HG02623 (cell line): ENCODE measurements at regions not wholly inside any gene's neighbourhood (a gene's known extent, or its start where the extent isn't known, plus 50 kb on each side); places are given as distances from the start of the nearest gene placed in this dataset.

ENCODE experiments used
- ATAC-seq: cut with Tn5 transposase; IDR thresholded peaks from one replicate; pipeline ENCODE4 v1.9.1; 2021; ENCODE audit warnings: moderate library complexity; ENCODE audit not compliant: unreplicated experiment

DNA sequence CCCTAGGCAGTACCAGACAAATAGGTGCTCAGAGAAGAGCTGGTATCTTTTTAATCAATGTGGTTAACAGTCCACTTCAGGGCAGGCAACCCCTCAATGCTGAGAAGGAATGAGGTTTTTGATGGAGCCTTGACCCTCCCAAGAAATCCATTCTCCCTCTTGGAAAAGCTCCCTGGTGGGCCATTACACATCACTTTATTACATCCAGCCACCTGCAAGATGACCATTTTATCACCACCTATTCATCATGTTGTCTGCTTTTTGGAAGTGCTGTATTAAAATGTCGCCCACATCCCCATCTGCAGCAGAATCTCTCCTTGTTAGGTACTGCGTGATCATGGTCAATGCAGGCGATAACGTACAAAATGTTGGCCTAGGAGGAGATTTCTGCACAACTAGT is 614.7 kb upstream of the TMEM132C start:
- no peak for ATAC-seq

DNA sequence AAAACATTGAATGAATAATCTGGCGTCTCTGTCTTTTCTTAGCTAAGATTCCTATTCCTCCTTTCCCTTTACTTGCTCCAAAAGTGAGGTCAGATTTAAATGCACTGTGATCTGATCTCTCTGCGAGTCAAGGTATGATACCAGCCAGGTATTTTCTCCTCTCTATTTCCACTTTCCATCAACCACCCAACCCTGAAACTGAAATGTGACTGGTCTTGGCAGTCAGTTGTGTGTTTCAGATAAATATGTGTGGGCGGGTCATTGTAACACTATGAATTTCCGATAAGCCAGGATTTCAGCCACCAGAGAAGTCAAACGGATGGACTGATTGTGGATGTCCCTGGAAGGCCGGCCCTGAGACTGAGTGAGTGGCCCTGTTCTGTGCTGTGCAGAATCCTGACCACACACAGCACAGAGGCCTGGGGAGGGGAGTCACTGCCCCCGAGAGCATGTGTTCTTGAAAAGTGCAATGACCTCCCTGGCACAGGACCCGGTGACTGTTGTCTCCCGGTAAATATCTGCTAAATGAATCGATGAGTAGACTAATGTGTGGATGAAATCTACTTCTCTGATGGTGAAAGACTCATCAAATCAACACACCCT is 612.5 kb upstream of the TMEM132C start:
- no peak for ATAC-seq

DNA sequence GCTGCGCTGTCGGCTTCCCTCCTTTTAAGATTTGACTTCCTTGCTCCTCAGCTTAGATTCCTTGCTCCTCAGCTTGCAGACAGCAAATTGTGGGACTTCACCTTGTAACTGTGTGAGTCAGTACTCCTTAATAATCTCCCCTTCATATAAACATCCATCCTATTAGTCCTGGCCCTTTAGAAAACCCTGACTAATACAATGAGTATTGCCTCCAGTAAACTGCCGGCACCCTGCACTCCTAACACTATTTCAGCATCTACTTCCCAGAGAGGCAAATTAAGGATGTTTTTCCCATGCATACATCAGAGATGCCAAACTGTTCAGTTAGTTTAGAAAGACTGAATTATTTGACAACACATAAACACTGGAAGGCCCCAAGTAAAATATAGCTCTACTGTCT is 611.3 kb upstream of the TMEM132C start:
- ATAC-seq: no peak

DNA sequence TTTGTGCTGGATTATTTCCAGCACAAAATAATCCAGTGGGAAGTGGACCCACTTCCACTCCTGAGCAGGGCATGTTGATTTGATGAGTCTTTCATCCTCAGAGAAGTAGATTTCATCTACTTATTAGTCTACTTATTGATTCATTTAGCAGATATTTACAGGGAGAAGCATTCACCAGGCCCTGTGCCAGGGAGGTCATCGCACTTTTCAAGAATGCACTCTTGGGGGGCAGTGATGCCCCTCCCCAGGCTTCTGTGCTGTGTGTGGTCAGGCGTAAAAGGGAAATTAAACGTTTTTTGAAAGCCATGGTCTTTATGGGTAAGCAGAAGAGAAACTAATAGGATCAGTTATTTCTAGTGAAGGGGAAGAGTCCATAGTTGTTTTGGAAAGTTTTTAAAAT is 610.7 kb upstream of the TMEM132C start:
- no peak for ATAC-seq

DNA sequence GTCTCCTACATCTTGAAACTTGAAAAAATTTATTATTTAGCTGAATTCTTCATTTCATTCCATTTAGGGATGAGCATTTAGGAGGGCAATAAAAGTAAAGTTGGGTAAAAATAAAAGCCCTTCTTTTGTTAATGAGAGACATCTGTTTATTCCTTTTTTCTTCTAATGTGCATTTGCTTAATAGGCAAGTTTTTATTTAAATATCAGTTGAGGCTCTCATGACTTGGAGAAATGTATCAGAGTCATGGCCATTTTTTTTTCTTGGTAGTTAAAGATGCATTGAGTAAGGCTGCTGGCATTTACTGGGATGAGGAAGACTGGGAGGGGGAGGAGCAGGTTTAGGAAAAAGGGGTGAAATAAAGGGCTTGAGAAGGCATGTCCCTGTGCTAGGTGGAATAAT is 609.9 kb upstream of the TMEM132C start:
- no peak for ATAC-seq

DNA sequence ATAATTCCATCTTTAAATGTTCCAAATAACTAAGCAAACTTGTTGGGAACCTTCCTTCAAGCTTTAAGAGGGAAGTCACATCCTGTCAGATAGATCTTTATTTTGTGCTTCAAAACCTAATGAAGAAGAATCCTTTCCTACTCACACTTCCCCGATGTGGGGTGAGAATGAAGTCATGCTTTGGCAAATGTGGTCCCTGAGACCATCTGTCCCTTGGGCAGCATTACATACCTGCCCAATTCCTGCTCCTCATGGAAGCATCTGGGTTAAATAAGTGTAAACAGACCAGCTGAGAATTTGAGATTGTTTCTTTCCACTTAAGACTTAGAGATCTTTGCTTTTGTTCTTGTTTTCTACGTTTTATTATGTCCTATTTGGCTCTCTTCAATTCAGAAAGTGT is 606.0 kb upstream of the TMEM132C start:
- no peak for ATAC-seq

DNA sequence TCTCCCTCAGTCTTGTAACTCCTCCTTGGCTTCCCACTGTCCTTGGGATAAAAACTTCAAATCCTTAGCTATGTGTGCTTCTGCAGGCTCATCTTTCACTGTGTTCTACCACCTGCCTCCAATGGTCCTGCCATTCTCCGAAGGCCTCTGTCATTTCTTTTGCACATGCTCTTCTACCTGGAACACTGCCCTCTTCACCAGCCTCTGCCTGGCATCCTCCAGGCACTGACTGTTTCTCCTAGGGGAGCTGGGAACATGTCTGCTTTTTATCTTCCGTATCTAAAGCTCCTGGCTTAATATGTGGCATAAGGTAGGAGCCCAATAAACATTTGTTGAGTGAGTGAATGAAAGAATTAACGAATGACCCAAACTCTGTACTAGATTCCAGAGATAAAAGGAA is 603.3 kb upstream of the TMEM132C start:
- ATAC-seq: no peak

DNA sequence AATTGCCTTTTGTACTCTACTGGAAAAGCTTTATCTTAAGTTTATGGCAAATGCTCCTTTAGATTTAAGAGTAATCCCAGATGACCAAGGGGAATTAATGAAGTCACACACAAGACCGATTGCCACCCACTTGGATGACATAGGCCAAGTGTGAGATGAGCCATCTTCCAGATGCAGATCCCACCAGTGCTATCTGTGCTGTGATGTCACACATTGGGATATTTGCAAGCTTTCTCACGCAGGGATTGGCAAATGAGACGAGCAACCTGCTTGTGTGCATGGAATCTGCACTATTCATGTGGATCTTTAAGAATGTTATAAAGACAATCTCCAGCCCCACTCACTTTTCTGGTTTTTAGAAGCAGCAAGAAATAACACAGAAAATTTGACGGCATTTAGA is 602.1 kb upstream of the TMEM132C start:
- ATAC-seq: no peak

DNA sequence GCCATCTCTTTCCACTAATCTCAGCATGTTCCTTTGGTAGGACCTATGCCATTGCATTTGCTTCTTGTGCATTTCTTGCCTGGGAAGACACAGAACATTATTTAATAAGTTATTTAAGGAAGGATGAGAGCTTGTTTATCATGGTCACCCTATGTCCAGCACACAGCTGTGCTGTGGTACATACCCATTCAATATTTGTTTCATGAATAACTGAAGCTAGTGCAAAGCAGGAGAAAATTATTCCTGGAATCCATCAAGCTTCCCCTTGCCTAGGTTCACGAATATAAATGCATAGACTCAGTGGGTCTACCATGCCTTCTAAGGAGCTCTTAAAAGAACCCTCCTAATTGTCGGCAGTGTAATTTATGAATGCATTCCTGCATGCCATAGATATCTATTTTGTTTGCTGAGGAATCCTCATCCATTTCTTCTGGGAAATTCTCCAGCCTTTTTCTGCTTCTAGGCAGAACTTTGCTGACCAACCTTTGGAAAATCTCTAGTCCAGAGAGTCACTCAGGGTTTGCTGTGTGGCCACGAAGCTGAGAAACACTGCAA is 599.8 kb upstream of the TMEM132C start:
- no peak for ATAC-seq

DNA sequence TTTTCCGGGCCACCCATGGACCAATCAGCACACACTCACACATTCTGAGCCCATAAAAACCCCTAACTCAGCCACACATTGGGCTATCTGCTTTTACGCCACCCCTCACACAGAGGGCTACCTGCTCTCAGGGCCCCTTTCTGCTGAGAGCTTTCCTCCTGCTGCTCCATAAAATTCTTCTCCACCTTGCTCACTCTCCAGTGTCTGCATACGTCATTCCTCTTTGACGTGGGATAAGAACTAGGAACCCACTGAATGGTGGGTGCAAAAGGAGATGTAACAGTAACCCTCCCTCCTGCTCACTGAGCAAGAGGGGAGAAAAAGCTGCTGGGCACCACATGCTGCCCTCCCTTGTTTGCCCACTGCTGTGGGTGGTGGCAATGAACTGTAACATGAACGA is 596.7 kb upstream of the TMEM132C start:
- ATAC-seq: no peak

DNA sequence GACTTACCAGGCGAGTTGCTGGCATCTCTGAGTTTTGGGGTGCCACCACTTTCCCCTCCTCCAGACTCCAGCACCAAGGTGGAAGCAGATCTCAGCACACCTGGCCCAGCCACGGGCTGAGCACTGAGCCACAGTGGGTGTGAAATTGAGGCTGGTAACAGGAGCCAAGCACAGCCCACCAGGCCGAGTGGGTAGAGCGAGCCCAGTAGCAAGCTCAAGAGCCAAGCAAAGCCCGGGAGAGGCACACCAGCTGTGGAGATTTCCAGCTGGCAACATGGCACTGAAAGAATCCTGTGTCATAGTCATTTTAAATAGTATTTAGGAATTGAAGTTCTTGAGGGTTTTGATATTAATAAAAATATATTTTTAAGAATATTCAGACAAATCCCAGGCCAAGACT is 596.2 kb upstream of the TMEM132C start:
- no peak for ATAC-seq

DNA sequence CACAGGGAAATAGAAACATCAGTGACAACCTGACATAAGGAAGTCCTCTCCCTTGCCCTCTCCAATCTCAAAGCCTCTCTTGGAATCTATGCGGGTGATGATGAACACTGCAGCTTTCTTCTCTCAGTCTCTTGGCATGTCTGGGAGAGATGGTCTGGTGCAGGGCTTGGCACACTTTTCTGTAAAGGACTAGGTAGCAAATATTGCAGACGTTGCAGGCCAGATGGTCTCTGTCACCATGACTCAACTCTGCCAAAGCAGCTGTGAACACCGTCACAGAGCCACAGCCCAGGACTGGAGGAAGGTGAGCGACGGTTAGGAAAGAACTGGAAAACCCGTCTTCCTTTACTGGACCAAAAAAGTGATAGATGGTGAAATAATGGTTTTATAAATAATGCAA is 591.0 kb upstream of the TMEM132C start:
- ATAC-seq: no peak

DNA sequence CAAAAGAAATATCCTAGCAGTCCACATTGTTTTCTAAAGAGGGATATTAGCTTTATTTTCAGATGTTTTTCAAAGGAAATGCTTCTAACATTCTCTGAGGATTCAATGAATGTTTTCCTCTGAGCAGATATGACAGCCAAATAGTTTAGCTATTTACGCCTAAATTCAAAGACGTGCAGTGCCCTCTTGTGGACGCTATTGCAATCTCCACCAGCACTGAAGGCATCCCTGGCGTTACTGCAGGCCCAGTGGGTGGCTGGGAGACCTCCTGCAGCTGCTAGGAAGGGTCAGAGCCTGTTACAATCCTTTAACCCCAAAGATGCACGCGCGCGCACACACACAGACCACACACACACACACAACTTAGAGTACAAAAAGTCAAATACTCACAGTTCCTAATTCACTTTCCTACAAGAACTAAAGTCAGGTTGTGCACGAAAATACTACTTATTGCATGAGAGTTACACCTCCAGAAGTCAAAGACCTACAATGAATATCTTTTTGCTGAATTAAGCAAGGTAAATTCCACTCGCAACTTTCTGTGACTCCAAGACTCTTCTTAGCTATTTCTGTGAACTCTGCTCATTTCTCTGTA is 589.3 kb upstream of the TMEM132C start:
- peak; percentile 58 for ATAC-seq

DNA sequence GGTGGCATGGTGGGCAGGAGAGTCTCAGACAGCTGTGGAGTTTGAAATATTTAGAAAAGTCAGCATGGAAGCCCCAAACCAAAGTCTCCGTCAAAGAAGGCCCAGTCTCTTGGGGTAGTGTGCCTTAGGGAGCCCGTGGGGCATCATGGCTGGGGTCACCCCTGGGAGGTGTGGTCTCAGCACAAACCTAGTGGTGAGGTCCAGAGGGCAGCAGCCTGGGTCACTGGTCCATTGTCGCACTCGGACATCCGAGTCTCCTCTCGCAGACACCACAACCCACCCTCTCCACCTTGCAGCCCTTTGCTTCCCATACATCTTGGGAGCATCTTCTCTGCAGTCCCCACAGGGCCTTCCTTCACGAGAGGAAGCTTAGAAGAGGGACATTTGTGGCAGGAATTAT is 588.0 kb upstream of the TMEM132C start:
- no peak for ATAC-seq

DNA sequence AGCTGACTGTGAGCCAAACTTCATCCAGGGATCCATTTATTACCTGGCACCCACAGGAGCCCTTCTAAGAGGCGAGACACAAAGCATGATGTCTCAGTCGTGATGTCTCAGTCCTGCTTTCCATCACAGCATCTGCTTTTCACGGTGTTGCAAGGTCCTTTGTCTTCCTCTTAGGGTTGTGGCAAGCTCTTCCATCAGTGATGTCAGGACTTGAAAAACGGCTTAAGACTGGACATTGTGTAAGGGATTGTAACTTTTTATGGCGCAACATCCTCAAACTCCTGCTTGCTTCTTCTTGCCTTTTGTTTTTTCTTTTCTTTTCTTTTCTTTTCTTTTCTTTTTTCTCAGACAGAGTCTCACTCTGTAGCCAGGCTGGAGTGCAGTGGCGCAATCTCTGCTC is 586.5 kb upstream of the TMEM132C start:
- no peak for ATAC-seq

DNA sequence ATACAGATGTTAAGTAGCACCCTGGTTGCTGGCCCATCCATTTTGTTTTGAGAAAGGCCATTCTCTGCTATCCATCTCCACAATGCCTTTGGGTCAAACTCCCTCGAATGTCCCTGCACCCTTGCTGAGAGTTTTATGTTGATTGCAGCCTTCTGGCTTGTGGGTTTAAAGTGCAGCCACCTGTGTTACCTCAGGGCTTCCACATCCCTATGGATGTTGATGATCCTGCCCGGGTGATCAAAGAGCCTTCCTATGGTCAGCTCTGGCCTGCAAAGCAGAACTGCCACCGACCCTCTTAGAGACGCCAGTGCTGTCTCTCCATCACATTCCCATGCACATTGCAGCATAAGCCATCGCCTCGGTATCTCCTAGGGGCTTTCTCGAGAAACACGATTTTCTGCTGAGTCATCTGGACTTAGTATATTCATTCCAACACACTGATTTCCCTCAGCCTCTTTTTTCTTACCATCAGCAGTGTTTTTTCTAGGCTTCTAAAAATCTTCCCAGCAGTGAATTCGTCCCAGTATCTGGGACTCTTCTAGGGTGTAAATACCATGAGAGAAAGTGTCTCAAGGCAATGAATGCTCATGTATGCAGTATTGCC is 585.7 kb upstream of the TMEM132C start:
- ATAC-seq: no peak

DNA sequence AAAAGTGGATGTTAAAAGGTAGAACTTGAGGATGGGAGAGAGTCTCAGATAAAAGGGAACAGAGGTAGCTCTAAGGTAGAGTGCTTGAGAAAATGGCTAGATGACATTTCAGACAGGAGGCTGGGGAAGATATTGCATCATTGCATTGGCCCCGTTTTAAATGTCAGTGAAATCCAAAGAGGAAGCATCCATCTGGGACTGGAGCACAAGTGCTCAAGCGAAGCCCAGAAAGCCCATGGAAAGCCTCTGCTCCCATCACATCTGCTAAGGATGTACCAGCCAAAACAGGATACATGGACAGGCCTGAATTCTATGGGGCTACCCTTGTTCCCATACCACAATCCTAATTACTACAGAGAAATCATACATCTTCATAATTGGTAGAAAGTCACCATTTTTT is 581.5 kb upstream of the TMEM132C start:
- ATAC-seq: no peak

DNA sequence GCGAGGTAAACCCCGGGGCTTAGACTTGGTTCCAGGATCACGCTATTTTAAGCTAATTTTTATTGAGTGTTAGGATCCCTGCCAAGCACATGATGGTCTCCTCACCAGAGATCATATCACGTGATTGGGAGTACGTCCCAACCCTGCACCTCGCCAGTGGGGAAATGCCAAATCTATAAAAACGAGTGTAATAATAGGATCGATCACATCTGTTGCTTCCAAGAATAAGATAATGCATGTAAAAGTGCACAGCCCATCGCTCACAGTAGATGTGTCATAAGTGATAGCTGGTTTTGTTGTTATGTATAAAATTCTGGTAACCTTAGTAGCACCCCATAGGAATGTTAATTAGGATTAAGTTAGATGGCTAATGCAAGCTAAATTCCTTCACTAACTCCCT is 581.0 kb upstream of the TMEM132C start:
- ATAC-seq: no peak

DNA sequence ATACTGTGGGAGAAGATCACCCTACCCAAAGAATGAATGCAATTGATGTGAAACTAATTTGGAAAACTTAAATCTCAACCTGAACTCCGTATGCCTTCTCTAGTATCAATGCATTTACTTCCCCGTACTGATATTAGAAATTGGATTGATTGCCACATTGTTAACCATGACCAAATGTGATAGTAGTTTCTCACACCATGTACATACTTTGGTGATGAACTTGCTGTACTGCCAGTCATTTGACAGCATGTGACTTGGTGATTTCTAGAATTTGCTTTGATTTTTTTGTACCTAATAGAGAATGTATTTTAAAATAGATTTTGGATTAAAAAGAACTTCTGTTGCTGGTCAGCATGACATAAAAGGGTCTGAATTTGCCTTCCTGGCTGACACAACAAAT is 579.8 kb upstream of the TMEM132C start:
- ATAC-seq: no peak

DNA sequence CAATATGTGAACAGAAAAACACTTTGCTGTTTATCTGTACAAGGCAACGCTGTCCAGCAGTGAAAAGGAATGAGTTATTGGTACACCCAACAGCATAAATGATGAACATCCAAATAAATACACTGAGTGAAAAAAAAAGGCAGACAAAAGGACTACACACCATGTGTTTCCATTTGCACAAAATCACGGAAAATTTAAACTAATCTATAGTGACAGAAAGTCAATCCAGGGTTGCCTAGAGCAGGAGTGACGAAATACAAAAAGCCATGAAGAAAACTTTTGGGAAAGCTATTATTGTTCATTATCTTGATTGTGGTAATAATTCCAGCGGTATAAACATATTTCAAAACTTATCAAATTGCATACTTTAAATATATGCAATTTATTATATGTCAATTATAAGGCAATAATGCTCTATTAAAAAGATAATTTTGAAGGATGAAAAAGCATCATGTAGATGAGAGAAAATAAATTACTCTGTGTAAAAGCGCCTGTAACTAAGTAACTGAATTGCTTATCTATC is 578.0 kb upstream of the TMEM132C start:
- ATAC-seq: no peak

DNA sequence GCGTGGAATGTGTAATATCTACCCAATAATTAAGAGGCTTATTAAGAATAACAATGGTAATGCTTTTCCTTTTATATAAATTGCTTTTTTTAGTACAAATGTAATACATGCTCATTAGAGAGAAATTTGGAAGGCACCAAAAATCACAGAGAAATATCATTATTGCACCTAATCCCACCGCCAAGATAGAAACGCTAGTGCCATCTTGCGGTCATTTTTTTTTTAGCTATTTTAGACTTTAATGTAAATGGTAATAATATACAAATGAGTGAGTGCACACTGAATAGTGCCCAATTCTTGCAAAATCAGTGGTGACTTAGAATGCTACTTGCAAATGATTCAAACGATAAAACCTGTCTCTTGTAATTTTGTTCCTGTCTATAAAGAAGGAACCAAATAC is 576.8 kb upstream of the TMEM132C start:
- ATAC-seq: no peak

DNA sequence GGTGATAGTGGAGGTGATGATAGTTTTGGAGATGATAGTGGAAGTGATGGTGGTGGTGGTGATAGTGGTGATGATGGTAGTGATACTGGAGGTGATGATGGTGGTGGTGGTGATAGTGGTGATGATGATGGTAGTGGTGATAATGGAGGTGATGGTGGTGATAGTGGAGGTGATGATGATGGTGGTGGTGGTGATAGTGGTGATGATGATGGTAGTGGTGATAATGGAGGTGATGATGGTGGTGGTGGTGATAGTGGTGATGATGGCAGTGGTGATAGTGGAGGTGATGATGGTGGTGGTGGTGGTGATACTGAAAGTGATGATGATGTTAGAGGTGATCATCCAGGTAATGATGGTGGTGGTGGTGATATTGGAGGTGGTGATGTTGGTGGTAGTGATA is 570.0 kb upstream of the TMEM132C start:
- ATAC-seq: no peak
